CD4-positive, alpha-beta T cell (primary cell): ENCODE measurements at regions not wholly inside any gene's neighbourhood (a gene's known extent, or its start where the extent isn't known, plus 50 kb on each side); places are given as distances from the start of the nearest gene placed in this dataset.

Source experiments
- ATAC-seq: fragments of 200-7000 bp; cut with Tn5 transposase; one replicate; pipeline ENCODE4 v1.10.0; 2022; ENCODE audit warnings: mild to moderate bottlenecking; ENCODE audit not compliant: poor library complexity
- CTCF ChIA-PET: fragments of 350-600 bp; sonication (Branson Sonifier 250); formaldehyde crosslinking; loops from one replicate; lab custom pipeline; 2021; ENCODE audit warnings: antibody characterized with exemption, inconsistent platforms; lab: Charles Lee
- POLR2A ChIA-PET: fragments of 350-600 bp; sonication (Branson Sonifier 250); formaldehyde crosslinking; loops from one replicate; lab custom pipeline; 2021; ENCODE audit warnings: antibody characterized with exemption, inconsistent platforms; lab: Charles Lee
- DNase-seq, 14 experiments: peaks; one replicate each; pipeline ENCODE4 v3.0.0-alpha.2; 2013 to 2020; ENCODE audit warnings: mixed read lengths in 2 of 14
- H3K27ac ChIP-seq, 2 donors: one replicate each; pipeline versions ENCODE4 v1.5.1 to v1.7.0; 2013; ENCODE audit warnings: low read length in 2 of 2, low read depth in 1 of 2, mild to moderate bottlenecking in 1 of 2
- H3K27me3 ChIP-seq, 2 experiments: 1 replicate in 1 of 2; 2 replicates in 1 of 2; pipeline versions ENCODE4 v1.6.1 to v1.7.0; 2013; ENCODE audit warnings: low read length in 2 of 2, control low read depth in 1 of 2, mild to moderate bottlenecking in 1 of 2, moderate library complexity in 1 of 2; ENCODE audit not compliant: insufficient read depth in 2 of 2, control insufficient read depth in 1 of 2
- H3K36me3 ChIP-seq: one replicate; pipeline ENCODE4 v1.6.1; 2013; ENCODE audit warnings: low read length, control low read depth; ENCODE audit not compliant: insufficient read depth
- H3K4me1 ChIP-seq: one replicate; pipeline ENCODE4 v1.6.1; 2013; ENCODE audit warnings: low read length, control low read depth; ENCODE audit not compliant: insufficient read depth
- H3K4me3 ChIP-seq: one replicate; pipeline ENCODE4 v1.5.1; 2013; ENCODE audit warnings: mild to moderate bottlenecking, low read length, moderate library complexity
- H3K9me3 ChIP-seq, 2 experiments: 1 replicate in 1 of 2; 2 replicates in 1 of 2; pipeline versions ENCODE4 v1.6.1 to v1.7.0; 2013; ENCODE audit warnings: low read length in 2 of 2, mild to moderate bottlenecking in 2 of 2, control low read depth in 1 of 2, moderate library complexity in 1 of 2; ENCODE audit not compliant: control insufficient read depth in 1 of 2, insufficient read depth in 1 of 2
- H3K27ac Mint-ChIP-seq: one replicate; pipeline ENCODE4 v1.8.0; 2020; ENCODE audit warnings: mixed read lengths
- H3K27me3 Mint-ChIP-seq: one replicate; pipeline ENCODE4 v1.8.0; 2021; ENCODE audit warnings: mixed read lengths
- H3K36me3 Mint-ChIP-seq: one replicate; pipeline ENCODE4 v1.8.0; 2021; ENCODE audit warnings: low read depth, mixed read lengths
- H3K4me1 Mint-ChIP-seq: one replicate; pipeline ENCODE4 v1.8.0; 2021; ENCODE audit warnings: low read depth, mixed read lengths
- H3K4me3 Mint-ChIP-seq: one replicate; pipeline ENCODE4 v1.8.0; 2020; ENCODE audit warnings: mild to moderate bottlenecking, mixed read lengths
- H3K9me3 Mint-ChIP-seq: one replicate; pipeline ENCODE4 v1.8.0; 2020; ENCODE audit warnings: mixed read lengths
- CTCF ChIP-seq: fragments of 200-600 bp; IDR thresholded peaks from one replicate; pipeline ENCODE4 v1.8.0; 2022; ENCODE audit warnings: antibody characterized with exemption, mild to moderate bottlenecking
- intact Hi-C, 2 experiments: fragments of 100-400 bp; cut with DNase I in 1 of 2; cut with micrococcal nuclease in 1 of 2; formaldehyde crosslinking; loops; one replicate each; pipeline versions ENCODE4 v1.15.1 to v1.9.0; 2023 to 2025; cut with DNase I, micrococcal nuclease

GRCh38 chr3:30286811-30287210 is 319.6 kb upstream of the TGFBR2 start:
- Mint-ChIP-seq H3K9me3 (no peaks in the 10 kb centered on the region), H3K4me1 (peaks cover 10% of the 10 kb centered on the region), H3K27ac (no peak overlapping the region), H3K4me3 (no peak overlapping the region), H3K36me3 (no peaks in the 10 kb centered on the region), H3K27me3 (no peaks in the 10 kb centered on the region)
- DNase-seq (no peak), ATAC-seq (no peak)
- H3K27me3 ChIP-seq, result no peaks in the 10 kb centered on the region
- no peak overlapping the region for H3K4me3 ChIP-seq
- H3K4me1 ChIP-seq, result no peaks in the 10 kb centered on the region
- intact Hi-C loops, result no loop called here
- ChIA-PET POLR2A (interaction anchor here (0.7 kb wide), 1 partner anchor 166 kb away, joined by 4 read pairs; no protein-coding TSS in a partner anchor), CTCF (no interaction called here)
- H3K27ac ChIP-seq, result no peak overlapping the region
- H3K9me3 ChIP-seq, result no peaks in the 10 kb centered on the region
- no peak for TF ChIP-seq CTCF
- H3K36me3 ChIP-seq, result no peaks in the 10 kb centered on the region

- Mint-ChIP-seq H3K9me3 (no peaks in the 10 kb centered on the region), H3K4me1 (peaks cover 10% of the 10 kb centered on the region), H3K4me3 (no peak overlapping the region), H3K27ac (no peak overlapping the region), H3K36me3 (no peaks in the 10 kb centered on the region), H3K27me3 (no peaks in the 10 kb centered on the region)
- no peak for DNase-seq
- Histone ChIP-seq H3K4me1 (no peaks in the 10 kb centered on the region), H3K36me3 (no peaks in the 10 kb centered on the region), H3K4me3 (no peak overlapping the region), H3K27ac (no peak overlapping the region), H3K9me3 (no peaks in the 10 kb centered on the region), H3K27me3 (no peaks in the 10 kb centered on the region)
- ChIA-PET POLR2A (no interaction called here), CTCF (interaction anchor here (0.6 kb wide), 1 partner anchor 206 kb away, joined by 3 read pairs; no protein-coding TSS in a partner anchor)
- ATAC-seq, result no peak
- intact Hi-C loops, result no loop called here
- no peak for TF ChIP-seq CTCF
Measured at GRCh38 chr3:30288830-30289229, 317.6 kb upstream of the TGFBR2 start.

GRCh38 chr3:30289324-30289723 is 317.1 kb upstream of the TGFBR2 start:
- ATAC-seq, result no peak
- CTCF ChIA-PET, result interaction anchor here (0.6 kb wide), 1 partner anchor 205 kb away, joined by 3 read pairs; no protein-coding TSS in a partner anchor
- no peak overlapping the region for H3K4me3 Mint-ChIP-seq
- H3K4me1 Mint-ChIP-seq, result peaks cover 10% of the 10 kb centered on the region
- TF ChIP-seq CTCF, result no peak
- H3K9me3 ChIP-seq, result no peaks in the 10 kb centered on the region
- DNase-seq, result peak in 2 of 14 experiments; percentile 9 to 31
- no peak overlapping the region for H3K4me3 ChIP-seq
- H3K36me3 Mint-ChIP-seq, result no peaks in the 10 kb centered on the region
- intact Hi-C loops, result no loop called here
- H3K9me3 Mint-ChIP-seq, result no peaks in the 10 kb centered on the region
- H3K4me1 ChIP-seq, result no peaks in the 10 kb centered on the region
- no peak overlapping the region for H3K27ac ChIP-seq
- POLR2A ChIA-PET, result no interaction called here
- H3K36me3 ChIP-seq, result no peaks in the 10 kb centered on the region
- no peaks in the 10 kb centered on the region for H3K27me3 ChIP-seq
- no peaks in the 10 kb centered on the region for H3K27me3 Mint-ChIP-seq
- H3K27ac Mint-ChIP-seq, result no peak overlapping the region
